ENCODE measurements at regions not wholly inside any gene's neighbourhood (a gene's known extent, or its start where the extent isn't known, plus 50 kb on each side); places are given as distances from the start of the nearest gene placed in this dataset.
A peak's percentile ranks its signal among the peaks of the same experiment; 100 is the strongest.

- peaks cover 16 to 28% of the 10 kb centered on the region in 2 experiments for H3K27me3 ChIP-seq (ENCODE audit: control insufficient read depth in 2 of 2, insufficient read depth in 2 of 2, low read length in 2 of 2)
- no peaks in the 10 kb centered on the region for H3K79me2 ChIP-seq (ENCODE audit: control insufficient read depth, insufficient read depth, low read length)
- ATAC-seq (no peak), DNase-seq (ENCODE audit: extremely low read depth in 1 of 4, low spot score in 3 of 4) (no peak), FAIRE-seq (no peak)
- H3K9me1 ChIP-seq (ENCODE audit: control insufficient read depth, insufficient read depth, low read length): no peaks in the 10 kb centered on the region
- WGBS (ENCODE audit: insufficient coverage, low coverage, missing lambda C conversion rate): under 1% methylated on average over 13 of the region's 13 CpGs
- H3K9me3 ChIP-seq (replicated peaks; ENCODE audit: control insufficient read depth, insufficient read depth, low read depth, low read length): no peaks in the 10 kb centered on the region
- no TSS peak for BruUV-seq (replicated peaks)
- ChIA-PET POLR2A (no interaction called here), CTCF (ENCODE audit: low intra/inter-chr PET ratio) (no interaction called here)
- H2AFZ ChIP-seq (ENCODE audit: low read depth, low read length): no peak overlapping the region
- no peaks in the 10 kb centered on the region for H3K4me1 ChIP-seq (replicated peaks in 1 of 2; ENCODE audit: control insufficient read depth in 2 of 2, insufficient read depth in 2 of 2, low read length in 2 of 2)
- H3K9ac ChIP-seq (ENCODE audit: insufficient read depth in 1 of 2, low read depth in 2 of 2, low read length in 2 of 2): no peak overlapping the region
- H3K27ac ChIP-seq (ENCODE audit: extremely low read depth, low read depth, low read length): no peak overlapping the region
- no peaks in the 10 kb centered on the region; the same call in 1 of the 2 replicates for H4K20me1 ChIP-seq (replicated peaks; ENCODE audit: control insufficient read depth, insufficient read depth, low read length)
- H3K4me2 ChIP-seq (ENCODE audit: insufficient read depth, low read length): no peak overlapping the region
- TF ChIP-seq ZNF316 (IDR thresholded peaks at IDR 0.05): 0 out of 2 replicates have a peak, but pooled peaks have one; percentile 32
- no peak for TF ChIP-seq ATF3 (IDR thresholded peaks at IDR 0.05)
- TF ChIP-seq ATF3 (CRISPR knock-in tag; conservative IDR thresholded peaks at IDR 0.05): no peak
- no peak for TF ChIP-seq FOXM1 (IDR thresholded peaks at IDR 0.05; ENCODE audit: low read depth)
- no peak for TF ChIP-seq FOXM1 (CRISPR knock-in tag; IDR thresholded peaks at IDR 0.05; ENCODE audit: low read depth)
- peak; percentile 31; the same call in 1 of the 2 replicates for TF ChIP-seq C11orf30 (IDR thresholded peaks at IDR 0.05; ENCODE audit: low read depth)
- TF ChIP-seq ZBTB9 (CRISPR knock-in tag; IDR thresholded peaks at IDR 0.05): peak; percentile 57; the same call in 1 of the 2 replicates
- no peak for TF ChIP-seq IFI16 (CRISPR knock-in tag; IDR thresholded peaks at IDR 0.05)
- TF ChIP-seq TBL1XR1 (IDR thresholded peaks at IDR 0.05; ENCODE audit: low read length in 2 of 2): no peak
- no peak for TF ChIP-seq KLF6 (CRISPR knock-in tag; IDR thresholded peaks at IDR 0.05; ENCODE audit: borderline replicate concordance)
- H3K36me3 ChIP-seq (ENCODE audit: control insufficient read depth, insufficient read depth, low read length): no peaks in the 10 kb centered on the region
- in situ Hi-C loops (cut with MboI) (no loop called here), intact Hi-C loops (cut with micrococcal nuclease) (no loop called here)
- no peak overlapping the region for H3K4me3 ChIP-seq
These were observed 85.9 kb upstream of the KCNG1 start for GRCh38 chr20:51108638-51109363.

All from K562 (cell line).